ENCODE measurements at regions not wholly inside any gene's neighbourhood (a gene's known extent, or its start where the extent isn't known, plus 50 kb on each side); places are given as distances from the start of the nearest gene placed in this dataset.
"Not testable (repeated sequence)": the region's sequence is repeated elsewhere in the genome, so short reads cannot be mapped to it uniquely, and the experiment has no call there.

DNA sequence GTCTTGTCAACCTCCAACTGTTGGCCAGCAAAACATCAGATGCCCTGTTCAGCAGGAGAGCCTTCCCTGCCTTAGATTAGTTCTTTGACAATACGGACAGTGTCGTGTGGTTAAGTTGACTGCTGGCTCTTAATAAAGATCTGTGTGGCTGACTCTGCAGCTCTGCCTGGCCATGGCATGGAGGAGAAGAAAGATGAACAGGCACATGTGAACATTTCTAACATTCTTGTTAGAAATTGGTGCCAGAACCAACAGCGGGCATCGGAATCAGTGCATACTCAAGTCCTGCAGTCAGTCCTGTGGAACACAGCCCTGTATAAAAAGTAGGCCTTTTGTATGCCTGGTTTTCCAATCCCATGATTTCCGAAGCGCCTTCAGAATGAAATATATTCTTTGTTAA lies 455.6 kb downstream of the POM121L12 start:
- H3K4me1 ChIP-seq (ENCODE audit: control insufficient read depth, insufficient read depth, low read length): no peaks in the 10 kb centered on the region
- WGBS (ENCODE audit: insufficient coverage, low lambda C conversion rate): 100% methylated on average over 4 of the region's 6 CpGs
- no peaks in the 10 kb centered on the region for H3K27me3 ChIP-seq (ENCODE audit: control insufficient read depth, insufficient read depth, low read length)
- no peak for DNase-seq
- H3K36me3 ChIP-seq (ENCODE audit: control insufficient read depth, insufficient read depth, low read length): no peaks in the 10 kb centered on the region
- H3K9me3 ChIP-seq (ENCODE audit: control insufficient read depth, low read depth, low read length): peaks cover 3% of the 10 kb centered on the region
- no peak overlapping the region for H3K27ac ChIP-seq (ENCODE audit: low read length)
- H3K4me3 ChIP-seq (ENCODE audit: low read length): no peak overlapping the region

DNA sequence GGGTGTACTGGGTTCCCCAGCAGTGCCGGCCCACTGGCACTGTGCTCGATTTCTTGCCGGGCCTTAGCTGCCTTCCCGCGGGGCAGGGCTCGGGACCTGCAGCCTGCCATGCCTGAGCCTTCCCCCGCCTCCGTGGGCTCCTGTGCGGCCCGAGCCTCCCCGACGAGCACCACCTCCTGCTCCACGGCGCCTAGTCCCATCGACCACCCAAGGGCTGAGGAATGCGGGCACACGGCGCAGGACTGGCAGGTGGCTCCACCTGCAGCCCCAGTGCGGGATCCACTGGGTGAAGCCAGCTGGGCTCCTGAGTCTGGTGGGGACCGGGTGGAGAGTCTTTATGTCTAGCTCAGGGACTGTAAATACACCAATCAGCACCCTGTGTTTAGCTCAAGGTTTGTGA lies 459.7 kb downstream of the POM121L12 start:
- not testable (repeated sequence) for H3K36me3 ChIP-seq (ENCODE audit: control insufficient read depth, insufficient read depth, low read length); H3K4me3 ChIP-seq (ENCODE audit: low read length); H3K27me3 ChIP-seq (ENCODE audit: control insufficient read depth, insufficient read depth, low read length); H3K27ac ChIP-seq (ENCODE audit: low read length); DNase-seq; H3K4me1 ChIP-seq (ENCODE audit: control insufficient read depth, insufficient read depth, low read length); H3K9me3 ChIP-seq (ENCODE audit: control insufficient read depth, low read depth, low read length)
- no CpG with 5 or more reads among the region's 20 CpGs for WGBS (ENCODE audit: insufficient coverage, low lambda C conversion rate)

DNA sequence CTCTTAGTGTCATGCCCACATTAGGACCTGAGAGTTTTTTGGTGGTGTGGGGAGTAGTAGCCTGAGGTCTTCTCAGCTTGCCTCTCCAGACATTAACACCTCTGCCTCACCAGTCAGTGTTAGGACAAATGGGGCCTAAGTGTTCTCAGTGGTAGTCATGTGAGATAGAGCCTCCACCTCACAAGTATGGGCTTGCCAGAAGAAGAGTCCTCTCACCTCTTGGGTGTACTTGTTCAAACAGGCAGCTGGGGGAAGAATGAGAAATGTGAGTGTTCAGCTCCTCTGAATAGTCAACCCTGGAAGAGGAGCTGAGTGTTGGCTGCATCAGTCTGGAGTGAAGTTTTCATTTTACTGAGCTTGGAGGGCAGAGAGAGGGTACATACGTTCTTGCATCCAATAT lies 464.6 kb downstream of the POM121L12 start:
- WGBS (ENCODE audit: insufficient coverage, low lambda C conversion rate): 100% methylated on average over 1 of the region's 1 CpG
- Histone ChIP-seq H3K36me3 (ENCODE audit: control insufficient read depth, insufficient read depth, low read length) (no peaks in the 10 kb centered on the region), H3K4me1 (ENCODE audit: control insufficient read depth, insufficient read depth, low read length) (no peaks in the 10 kb centered on the region), H3K27me3 (ENCODE audit: control insufficient read depth, insufficient read depth, low read length) (no peaks in the 10 kb centered on the region), H3K4me3 (ENCODE audit: low read length) (no peak overlapping the region), H3K9me3 (ENCODE audit: control insufficient read depth, low read depth, low read length) (peaks cover 2% of the 10 kb centered on the region), H3K27ac (ENCODE audit: low read length) (no peak overlapping the region)
- no peak for DNase-seq

GRCh38 chr7:53504914-53505313 lies 469.5 kb downstream of the POM121L12 start:
- no peak overlapping the region for H3K4me3 ChIP-seq (ENCODE audit: low read length)
- no peaks in the 10 kb centered on the region for H3K27me3 ChIP-seq (ENCODE audit: control insufficient read depth, insufficient read depth, low read length)
- 92% methylated on average over 2 of the region's 3 CpGs for WGBS (ENCODE audit: insufficient coverage, low lambda C conversion rate)
- H3K36me3 ChIP-seq (ENCODE audit: control insufficient read depth, insufficient read depth, low read length): no peaks in the 10 kb centered on the region
- no peaks in the 10 kb centered on the region for H3K4me1 ChIP-seq (ENCODE audit: control insufficient read depth, insufficient read depth, low read length)
- H3K9me3 ChIP-seq (ENCODE audit: control insufficient read depth, low read depth, low read length): no peaks in the 10 kb centered on the region
- no peak for DNase-seq
- H3K27ac ChIP-seq (ENCODE audit: low read length): no peak overlapping the region

DNA sequence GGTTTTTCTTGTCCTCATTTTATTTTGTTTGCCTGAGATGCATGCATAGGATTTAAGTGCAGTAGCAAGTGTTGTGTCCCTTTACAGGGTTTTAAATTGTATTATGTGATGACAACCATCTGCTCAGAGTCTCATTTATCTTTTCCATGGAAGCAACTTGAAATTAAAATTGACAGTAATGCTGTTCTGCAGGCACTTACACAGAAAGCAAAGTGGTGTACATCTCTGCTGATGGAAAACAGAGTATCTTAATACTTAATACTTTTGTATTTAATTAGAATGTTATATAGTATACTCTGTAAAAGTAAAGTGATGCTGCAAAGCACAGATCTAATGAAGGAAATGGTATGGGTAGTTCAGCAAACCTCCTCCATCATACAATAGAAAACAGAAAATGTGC lies 482.9 kb downstream of the POM121L12 start:
- no peak overlapping the region for H3K27ac ChIP-seq (ENCODE audit: low read length)
- no peaks in the 10 kb centered on the region for H3K36me3 ChIP-seq (ENCODE audit: control insufficient read depth, insufficient read depth, low read length)
- H3K27me3 ChIP-seq (ENCODE audit: control insufficient read depth, insufficient read depth, low read length): no peaks in the 10 kb centered on the region
- H3K9me3 ChIP-seq (ENCODE audit: control insufficient read depth, low read depth, low read length): no peaks in the 10 kb centered on the region
- H3K4me3 ChIP-seq (ENCODE audit: low read length): no peak overlapping the region
- H3K4me1 ChIP-seq (ENCODE audit: control insufficient read depth, insufficient read depth, low read length): no peaks in the 10 kb centered on the region
- no peak for DNase-seq

DNA sequence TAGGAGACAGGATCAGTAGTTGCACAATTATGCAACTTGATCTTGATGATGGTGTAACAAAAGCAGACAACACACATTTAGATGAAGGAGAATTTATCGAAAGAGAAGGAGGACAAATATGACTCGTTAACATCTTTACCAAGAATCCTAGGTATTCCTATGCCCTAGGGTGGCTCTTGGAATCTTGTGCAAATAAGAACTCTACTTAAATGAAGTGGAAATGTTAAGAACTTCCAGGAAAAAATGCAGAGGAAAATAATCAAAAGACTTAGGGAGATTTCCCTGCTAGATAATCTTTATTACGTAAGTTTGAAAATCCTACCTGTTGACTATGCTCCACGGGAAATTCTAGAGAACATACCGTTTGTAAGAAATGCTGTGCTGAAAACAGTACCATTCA lies 485.4 kb downstream of the POM121L12 start:
- no peaks in the 10 kb centered on the region for H3K27me3 ChIP-seq (ENCODE audit: control insufficient read depth, insufficient read depth, low read length)
- H3K27ac ChIP-seq (ENCODE audit: low read length): no peak overlapping the region
- no peaks in the 10 kb centered on the region for H3K4me1 ChIP-seq (ENCODE audit: control insufficient read depth, insufficient read depth, low read length)
- H3K36me3 ChIP-seq (ENCODE audit: control insufficient read depth, insufficient read depth, low read length): no peaks in the 10 kb centered on the region
- no peak overlapping the region for H3K4me3 ChIP-seq (ENCODE audit: low read length)
- no CpG with 5 or more reads among the region's 5 CpGs for WGBS (ENCODE audit: insufficient coverage, low lambda C conversion rate)
- DNase-seq: no peak
- peaks cover 1% of the 10 kb centered on the region for H3K9me3 ChIP-seq (ENCODE audit: control insufficient read depth, low read depth, low read length)

GRCh38 chr7:53521638-53522184 lies 486.3 kb downstream of the POM121L12 start:
- no peak for DNase-seq
- peaks cover 4% of the 10 kb centered on the region for H3K9me3 ChIP-seq (ENCODE audit: control insufficient read depth, low read depth, low read length)
- no CpG with 5 or more reads among the region's 1 CpG for WGBS (ENCODE audit: insufficient coverage, low lambda C conversion rate)
- no peaks in the 10 kb centered on the region for H3K27me3 ChIP-seq (ENCODE audit: control insufficient read depth, insufficient read depth, low read length)
- no peak overlapping the region for H3K27ac ChIP-seq (ENCODE audit: low read length)
- H3K36me3 ChIP-seq (ENCODE audit: control insufficient read depth, insufficient read depth, low read length): no peaks in the 10 kb centered on the region
- H3K4me1 ChIP-seq (ENCODE audit: control insufficient read depth, insufficient read depth, low read length): no peaks in the 10 kb centered on the region
- no peak overlapping the region for H3K4me3 ChIP-seq (ENCODE audit: low read length)

DNA sequence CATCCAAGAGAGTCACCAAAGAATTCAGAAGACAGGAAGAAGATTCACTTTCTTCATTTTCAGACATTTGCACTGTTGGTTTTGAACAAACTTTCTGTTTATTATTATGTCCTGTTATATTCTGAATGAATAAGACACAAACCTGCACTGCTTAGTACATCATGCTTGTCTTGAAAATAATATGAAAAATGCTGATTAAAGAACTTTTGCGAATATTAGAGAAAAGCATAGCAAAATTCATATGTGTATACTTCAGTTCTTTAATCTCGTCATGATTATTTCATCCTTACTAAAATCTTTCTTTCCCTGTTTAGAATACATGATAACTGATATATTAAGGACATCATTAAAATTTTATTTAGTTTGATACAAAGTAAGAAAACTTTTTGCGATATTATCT lies 504.1 kb downstream of the POM121L12 start:
- 93% methylated on average over 3 of the region's 3 CpGs for WGBS (ENCODE audit: insufficient coverage, low lambda C conversion rate)
- Histone ChIP-seq H3K9me3 (ENCODE audit: control insufficient read depth, low read depth, low read length) (no peaks in the 10 kb centered on the region), H3K36me3 (ENCODE audit: control insufficient read depth, insufficient read depth, low read length) (no peaks in the 10 kb centered on the region), H3K27ac (ENCODE audit: low read length) (no peak overlapping the region), H3K27me3 (ENCODE audit: control insufficient read depth, insufficient read depth, low read length) (no peaks in the 10 kb centered on the region), H3K4me1 (ENCODE audit: control insufficient read depth, insufficient read depth, low read length) (no peaks in the 10 kb centered on the region), H3K4me3 (ENCODE audit: low read length) (no peak overlapping the region)
- no peak for DNase-seq

- H3K4me1 ChIP-seq (ENCODE audit: control insufficient read depth, insufficient read depth, low read length): no peaks in the 10 kb centered on the region
- no peak for DNase-seq
- 0% methylated on average over 1 of the region's 2 CpGs for WGBS (ENCODE audit: insufficient coverage, low lambda C conversion rate)
- H3K36me3 ChIP-seq (ENCODE audit: control insufficient read depth, insufficient read depth, low read length): no peaks in the 10 kb centered on the region
- no peak overlapping the region for H3K27ac ChIP-seq (ENCODE audit: low read length)
- H3K9me3 ChIP-seq (ENCODE audit: control insufficient read depth, low read depth, low read length): no peaks in the 10 kb centered on the region
- no peak overlapping the region for H3K4me3 ChIP-seq (ENCODE audit: low read length)
- H3K27me3 ChIP-seq (ENCODE audit: control insufficient read depth, insufficient read depth, low read length): no peaks in the 10 kb centered on the region
Measured at GRCh38 chr7:53541475-53541874, 506.0 kb downstream of the POM121L12 start.

GRCh38 chr7:53542157-53542556 lies 506.7 kb downstream of the POM121L12 start:
- no peaks in the 10 kb centered on the region for H3K27me3 ChIP-seq (ENCODE audit: control insufficient read depth, insufficient read depth, low read length)
- no peaks in the 10 kb centered on the region for H3K36me3 ChIP-seq (ENCODE audit: control insufficient read depth, insufficient read depth, low read length)
- no peaks in the 10 kb centered on the region for H3K4me1 ChIP-seq (ENCODE audit: control insufficient read depth, insufficient read depth, low read length)
- no peaks in the 10 kb centered on the region for H3K9me3 ChIP-seq (ENCODE audit: control insufficient read depth, low read depth, low read length)
- 73% methylated on average over 4 of the region's 5 CpGs for WGBS (ENCODE audit: insufficient coverage, low lambda C conversion rate)
- no peak overlapping the region for H3K27ac ChIP-seq (ENCODE audit: low read length)
- DNase-seq: no peak
- H3K4me3 ChIP-seq (ENCODE audit: low read length): no peak overlapping the region

Measured in large intestine (tissue), 3 donors.